Upper lobe of left lung (tissue), 6 donors: ENCODE measurements at regions not wholly inside any gene's neighbourhood (a gene's known extent, or its start where the extent isn't known, plus 50 kb on each side); places are given as distances from the start of the nearest gene placed in this dataset.

Source experiments
- ATAC-seq, 2 donors: fragments of 200-7000 bp; cut with Tn5 transposase; one replicate each; pipeline ENCODE4 v1.9.1; 2022; ENCODE audit warnings: mild to moderate bottlenecking in 2 of 2, moderate library complexity in 2 of 2; ENCODE audit not compliant: low FRiP score in 2 of 2
- DNase-seq, 2 donors: peaks; one replicate each; pipeline ENCODE4 v3.0.0-alpha.2; 2019 to 2020
- H3K27ac ChIP-seq, 4 donors: fragments of 200-600 bp; sonication (generic); one replicate each; pipeline ENCODE4 v1.5.1; 2016 to 2019
- H3K27me3 ChIP-seq, 4 donors: fragments of 200-600 bp; sonication (generic); one replicate each; pipeline ENCODE4 v1.5.1; 2017 to 2019
- H3K36me3 ChIP-seq, 4 donors: fragments of 200-600 bp; sonication (generic); one replicate each; pipeline ENCODE4 v1.5.1; 2016 to 2019
- H3K4me1 ChIP-seq, 4 donors: fragments of 200-600 bp; sonication (generic); one replicate each; pipeline ENCODE4 v1.5.1; 2018 to 2019
- H3K4me3 ChIP-seq, 4 donors: fragments of 200-600 bp; sonication (generic); one replicate each; pipeline ENCODE4 v1.5.1; 2017 to 2019; ENCODE audit warnings: mild to moderate bottlenecking in 2 of 4, moderate library complexity in 1 of 4
- H3K9me3 ChIP-seq, 4 donors: fragments of 200-600 bp; sonication (generic); one replicate each; pipeline ENCODE4 v1.5.1; 2018 to 2019
- EP300 ChIP-seq, 4 donors: sonication (generic); formaldehyde crosslinking; IDR thresholded peaks; one replicate each; pipeline ENCODE4 v1.5.1; 2017; ENCODE audit warnings: antibody characterized with exemption in 4 of 4, control low read depth in 2 of 4
- POLR2A ChIP-seq, 4 donors: fragments of 450-650 bp; IDR thresholded peaks; one replicate each; pipeline ENCODE4 v1.5.1; 2016 to 2017; ENCODE audit warnings: antibody characterized with exemption in 4 of 4, mild to moderate bottlenecking in 2 of 4
- POLR2AphosphoS5 ChIP-seq, 2 donors: sonication (generic); formaldehyde crosslinking; IDR thresholded peaks; one replicate each; pipeline ENCODE4 v1.5.1; 2017; ENCODE audit warnings: antibody characterized with exemption in 2 of 2
- WGBS, 2 donors: methylation state at CpG; one replicate each; pipeline ENCODE4 v1.1.5; 2017 to 2018; 5-methylcytosine and 5-hydroxymethylcytosine counted together
- TF ChIP-seq, protein P1 (sequence below), 6 experiments: fragments of 450-650 bp in 4 of 6; fragments of 200-600 bp in 2 of 6; sonication (generic) in 2 of 6; IDR thresholded peaks; one replicate each; pipeline ENCODE4 v1.5.1; 2016 to 2019; ENCODE audit warnings: antibody characterized with exemption in 6 of 6
- donor health status: DM: no; HTN: no; CAD: no; lungs with moderate emphysema.
- donor health status: DM: no; HTN: yes; CAD: no; lungs with severe emphysema.

DNA sequence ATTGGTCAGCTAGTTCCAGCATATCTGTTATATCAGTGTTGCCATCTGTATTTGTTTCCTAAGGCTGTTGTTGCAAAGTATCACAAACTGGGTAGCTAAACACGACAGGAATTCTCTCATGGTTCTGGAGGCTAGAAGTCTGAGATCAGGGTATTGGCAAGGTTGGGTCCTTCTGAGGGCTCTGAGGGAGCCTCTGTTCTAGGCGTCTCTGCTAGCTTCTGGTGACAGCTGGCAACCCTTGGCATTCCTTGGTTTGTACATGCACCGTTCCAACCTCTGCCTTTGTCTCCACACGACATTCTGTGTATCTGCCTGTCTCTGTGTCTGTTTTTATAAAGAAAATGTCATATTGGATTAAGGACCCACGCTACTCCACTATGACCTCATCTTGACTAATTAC, 219.9 kb upstream of the NLRP1 start:
- Histone ChIP-seq H3K9me3 (peaks cover 3 to 11% (median 6%) of the 10 kb centered on the region in 4 donors), H3K27ac (no peak overlapping the region), H3K4me3 (no peak overlapping the region), H3K36me3 (no peaks in the 10 kb centered on the region), H3K4me1 (no peaks in the 10 kb centered on the region), H3K27me3 (no peaks in the 10 kb centered on the region)
- TF ChIP-seq, protein P1, sequence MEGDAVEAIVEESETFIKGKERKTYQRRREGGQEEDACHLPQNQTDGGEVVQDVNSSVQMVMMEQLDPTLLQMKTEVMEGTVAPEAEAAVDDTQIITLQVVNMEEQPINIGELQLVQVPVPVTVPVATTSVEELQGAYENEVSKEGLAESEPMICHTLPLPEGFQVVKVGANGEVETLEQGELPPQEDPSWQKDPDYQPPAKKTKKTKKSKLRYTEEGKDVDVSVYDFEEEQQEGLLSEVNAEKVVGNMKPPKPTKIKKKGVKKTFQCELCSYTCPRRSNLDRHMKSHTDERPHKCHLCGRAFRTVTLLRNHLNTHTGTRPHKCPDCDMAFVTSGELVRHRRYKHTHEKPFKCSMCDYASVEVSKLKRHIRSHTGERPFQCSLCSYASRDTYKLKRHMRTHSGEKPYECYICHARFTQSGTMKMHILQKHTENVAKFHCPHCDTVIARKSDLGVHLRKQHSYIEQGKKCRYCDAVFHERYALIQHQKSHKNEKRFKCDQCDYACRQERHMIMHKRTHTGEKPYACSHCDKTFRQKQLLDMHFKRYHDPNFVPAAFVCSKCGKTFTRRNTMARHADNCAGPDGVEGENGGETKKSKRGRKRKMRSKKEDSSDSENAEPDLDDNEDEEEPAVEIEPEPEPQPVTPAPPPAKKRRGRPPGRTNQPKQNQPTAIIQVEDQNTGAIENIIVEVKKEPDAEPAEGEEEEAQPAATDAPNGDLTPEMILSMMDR (IDR thresholded peaks at IDR 0.05), result no peak
- TF ChIP-seq POLR2AphosphoS5 (IDR thresholded peaks at IDR 0.05), result no peak
- no peak for TF ChIP-seq EP300 (IDR thresholded peaks at IDR 0.05)
- no peak for TF ChIP-seq POLR2A (IDR thresholded peaks at IDR 0.05)
- ATAC-seq (no peak), DNase-seq (no peak)
- 61 to 65% methylated on average over 5 of the region's 5 CpGs for WGBS, 2 donors

DNA sequence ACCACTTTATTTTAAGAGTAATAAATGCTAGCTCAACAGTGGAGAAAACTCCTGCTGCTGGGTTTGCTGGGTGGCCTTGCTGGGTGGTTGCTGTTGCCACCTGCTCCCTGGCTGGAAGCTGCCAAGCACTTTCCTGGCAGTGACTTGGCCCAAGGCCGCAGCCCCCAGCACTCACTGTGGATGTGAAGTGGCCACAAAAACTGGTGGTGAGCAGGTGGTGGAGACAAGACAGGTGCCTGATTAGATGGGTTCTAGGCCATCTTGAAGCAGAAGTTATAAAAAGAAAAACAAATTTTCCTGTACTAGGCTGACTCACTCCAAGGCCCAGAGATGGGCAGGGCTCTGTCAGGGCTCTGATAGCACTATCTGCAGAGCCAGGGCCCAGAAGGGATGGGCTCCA, 224.7 kb upstream of the NLRP1 start:
- TF ChIP-seq POLR2A (IDR thresholded peaks at IDR 0.05), result no peak
- TF ChIP-seq, protein P1 (IDR thresholded peaks at IDR 0.05), result no peak
- TF ChIP-seq POLR2AphosphoS5 (IDR thresholded peaks at IDR 0.05), result no peak
- TF ChIP-seq EP300 (IDR thresholded peaks at IDR 0.05), result no peak
- no peak overlapping the region for H3K27ac ChIP-seq
- no peak overlapping the region for H3K4me3 ChIP-seq
- no peaks in the 10 kb centered on the region for H3K4me1 ChIP-seq
- no peaks in the 10 kb centered on the region for H3K36me3 ChIP-seq
- DNase-seq (no peak), ATAC-seq (no peak)
- H3K9me3 ChIP-seq, result peaks cover 15 to 35% (median 31%) of the 10 kb centered on the region in 4 donors
- WGBS, 2 donors, result 85 to 100% methylated on average over 1 of the region's 1 CpG
- no peaks in the 10 kb centered on the region for H3K27me3 ChIP-seq

DNA sequence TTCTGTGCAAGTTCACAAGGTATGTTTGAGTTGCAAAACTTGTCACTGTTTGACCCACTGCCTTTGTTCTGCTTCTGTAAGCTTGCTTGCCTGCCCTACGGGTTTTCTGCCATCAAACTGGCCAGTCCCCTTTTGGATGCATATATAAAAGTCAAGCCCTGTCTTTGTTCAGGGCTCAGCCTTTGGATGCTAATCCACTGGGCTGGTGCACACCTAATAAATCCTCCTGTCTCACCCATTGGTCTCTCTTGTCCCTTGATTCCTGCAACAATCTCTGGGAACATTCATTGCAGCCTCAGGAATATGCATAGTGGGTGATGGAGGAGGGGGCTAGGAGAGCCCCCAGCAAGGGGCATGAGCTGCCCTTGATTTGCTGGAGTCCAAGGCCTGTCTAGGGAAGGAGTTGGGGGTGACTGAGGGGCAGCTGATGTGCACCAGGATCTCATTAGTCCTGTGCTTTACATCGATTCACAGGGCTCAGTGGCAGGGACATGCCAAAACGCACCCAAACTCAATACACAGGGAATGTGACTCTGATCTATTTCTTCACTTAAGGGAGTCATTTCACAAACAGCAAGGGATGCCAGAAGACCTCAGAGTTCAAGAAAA, 225.4 kb upstream of the NLRP1 start:
- H3K27me3 ChIP-seq, result no peaks in the 10 kb centered on the region
- no peak overlapping the region for H3K4me3 ChIP-seq
- no peaks in the 10 kb centered on the region for H3K36me3 ChIP-seq
- TF ChIP-seq, protein P1 (IDR thresholded peaks at IDR 0.05), result no peak
- TF ChIP-seq EP300 (IDR thresholded peaks at IDR 0.05) (no peak), POLR2AphosphoS5 (IDR thresholded peaks at IDR 0.05) (no peak), POLR2A (IDR thresholded peaks at IDR 0.05) (no peak)
- no peak overlapping the region for H3K27ac ChIP-seq
- 88 to 89% methylated on average over 3 of the region's 3 CpGs for WGBS, 2 donors
- DNase-seq, result no peak
- H3K4me1 ChIP-seq, result no peaks in the 10 kb centered on the region
- ATAC-seq, result no peak
- peaks cover 15 to 35% (median 31%) of the 10 kb centered on the region in 4 donors for H3K9me3 ChIP-seq

DNA sequence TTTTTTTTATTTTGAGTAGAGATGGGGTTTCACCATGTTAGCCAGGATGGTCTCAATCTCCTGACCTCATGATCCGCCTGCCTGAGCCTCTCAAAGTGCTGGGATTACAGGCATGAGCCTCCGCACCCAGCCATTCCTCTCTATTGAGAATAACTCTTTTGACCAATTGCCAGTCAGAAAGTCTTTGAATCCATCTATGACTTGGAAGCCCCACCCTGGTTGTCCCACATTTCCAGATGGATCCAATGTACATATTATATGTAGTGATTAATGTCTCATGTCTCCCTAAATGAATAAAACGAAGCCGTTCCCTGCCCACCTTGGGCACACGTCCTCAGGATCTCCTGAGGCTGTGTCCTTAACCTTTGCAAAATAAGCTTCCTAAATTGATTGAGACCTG, 228.3 kb upstream of the NLRP1 start:
- no peak overlapping the region for H3K27ac ChIP-seq
- 73 to 88% methylated on average over 5 of the region's 5 CpGs for WGBS, 2 donors
- no peak overlapping the region for H3K4me3 ChIP-seq
- TF ChIP-seq, protein P1 (IDR thresholded peaks at IDR 0.05), result no peak
- TF ChIP-seq POLR2AphosphoS5 (IDR thresholded peaks at IDR 0.05) (no peak), POLR2A (IDR thresholded peaks at IDR 0.05) (no peak), EP300 (IDR thresholded peaks at IDR 0.05) (no peak)
- no peaks in the 10 kb centered on the region for H3K36me3 ChIP-seq
- H3K27me3 ChIP-seq, result no peaks in the 10 kb centered on the region
- peaks cover 15 to 35% (median 31%) of the 10 kb centered on the region in 4 donors for H3K9me3 ChIP-seq
- no peak for DNase-seq
- no peak for ATAC-seq
- H3K4me1 ChIP-seq, result no peaks in the 10 kb centered on the region

DNA sequence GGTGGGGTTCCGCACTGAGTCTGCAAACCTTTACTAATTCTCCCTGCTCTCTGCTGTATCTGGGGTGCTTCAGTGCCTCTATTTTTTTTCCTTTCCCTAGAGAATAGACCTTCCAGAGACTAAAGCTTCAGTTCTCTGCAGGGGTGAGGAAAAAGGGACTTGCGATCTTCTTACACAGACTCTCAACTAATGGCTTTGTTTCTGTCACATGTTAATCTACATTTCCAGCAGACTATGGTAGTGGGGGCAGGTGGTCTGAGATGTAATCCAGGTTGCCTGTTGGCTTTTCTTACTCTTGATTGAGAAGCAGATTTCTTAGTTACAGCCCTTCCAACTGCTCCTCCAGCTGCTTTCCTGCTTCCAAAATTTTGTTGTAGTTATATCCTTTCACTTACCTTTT, 229.0 kb upstream of the NLRP1 start:
- no peak for ATAC-seq
- Histone ChIP-seq H3K4me1 (no peaks in the 10 kb centered on the region), H3K27ac (no peak overlapping the region), H3K4me3 (no peak overlapping the region), H3K9me3 (peaks cover 15 to 35% (median 29%) of the 10 kb centered on the region in 4 donors), H3K36me3 (no peaks in the 10 kb centered on the region), H3K27me3 (no peaks in the 10 kb centered on the region)
- DNase-seq, result no peak
- 86 to 88% methylated on average over 2 of the region's 2 CpGs for WGBS, 2 donors
- TF ChIP-seq POLR2A (IDR thresholded peaks at IDR 0.05) (no peak), EP300 (IDR thresholded peaks at IDR 0.05) (no peak), POLR2AphosphoS5 (IDR thresholded peaks at IDR 0.05) (no peak)
- TF ChIP-seq, protein P1 (IDR thresholded peaks at IDR 0.05), result no peak
